ENCODE measurements at regions not wholly inside any gene's neighbourhood (a gene's known extent, or its start where the extent isn't known, plus 50 kb on each side); places are given as distances from the start of the nearest gene placed in this dataset.

GRCh38 chr13:64300239-64300638, 2884.6 kb upstream of the PCDH20 start:
- no peaks in the 10 kb centered on the region for H3K4me1 ChIP-seq
- no peak for DNase-seq (ENCODE audit: low spot score in 2 of 2)
- no peak overlapping the region for H3K27ac ChIP-seq
- no peaks in the 10 kb centered on the region for H3K36me3 ChIP-seq
- no peak overlapping the region for H3K4me3 ChIP-seq
- no peaks in the 10 kb centered on the region for H3K27me3 ChIP-seq
- no peak for TF ChIP-seq POLR2A (IDR thresholded peaks at IDR 0.05)
- TF ChIP-seq CTCF (IDR thresholded peaks at IDR 0.05) = no peak
- TF ChIP-seq EP300 (IDR thresholded peaks at IDR 0.05) = no peak
- no peaks in the 10 kb centered on the region for H3K9me3 ChIP-seq

- H3K9me3 ChIP-seq = no peaks in the 10 kb centered on the region
- no peaks in the 10 kb centered on the region for H3K36me3 ChIP-seq
- H3K4me1 ChIP-seq = no peaks in the 10 kb centered on the region
- H3K27ac ChIP-seq = no peak overlapping the region
- DNase-seq (ENCODE audit: low spot score in 2 of 2) = no peak
- H3K4me3 ChIP-seq = no peak overlapping the region
- no peak for TF ChIP-seq POLR2A (IDR thresholded peaks at IDR 0.05)
- H3K27me3 ChIP-seq = no peaks in the 10 kb centered on the region
Observed at GRCh38 chr13:64293923-64294322, 2878.3 kb upstream of the PCDH20 start.

- Histone ChIP-seq H3K27ac (no peak overlapping the region), H3K9me3 (no peaks in the 10 kb centered on the region), H3K4me1 (no peaks in the 10 kb centered on the region), H3K4me3 (no peak overlapping the region), H3K36me3 (no peaks in the 10 kb centered on the region), H3K27me3 (no peaks in the 10 kb centered on the region)
- TF ChIP-seq EP300 (IDR thresholded peaks at IDR 0.05) = no peak
- TF ChIP-seq POLR2A (IDR thresholded peaks at IDR 0.05) = no peak
- no peak for TF ChIP-seq CTCF (IDR thresholded peaks at IDR 0.05)
- 80 to 92% methylated on average over 3 of the region's 3 CpGs for WGBS, 2 donors
- DNase-seq (ENCODE audit: low spot score in 2 of 2) = no peak
Observed at GRCh38 chr13:64289702-64290101, 2874.1 kb upstream of the PCDH20 start.

GRCh38 chr13:64283926-64284325, 2868.3 kb upstream of the PCDH20 start:
- Histone ChIP-seq H3K4me1 (no peaks in the 10 kb centered on the region), H3K4me3 (no peak overlapping the region), H3K27ac (no peak overlapping the region), H3K9me3 (no peaks in the 10 kb centered on the region), H3K36me3 (no peaks in the 10 kb centered on the region), H3K27me3 (no peaks in the 10 kb centered on the region)
- WGBS, 2 donors = 84 to 89% methylated on average over 2 of the region's 2 CpGs
- no peak for DNase-seq (ENCODE audit: low spot score in 2 of 2)
- no peak for TF ChIP-seq CTCF (IDR thresholded peaks at IDR 0.05)

GRCh38 chr13:64278493-64278892, 2862.8 kb upstream of the PCDH20 start:
- no peaks in the 10 kb centered on the region for H3K36me3 ChIP-seq
- 76 to 77% methylated on average over 5 of the region's 5 CpGs for WGBS, 2 donors
- TF ChIP-seq POLR2A (IDR thresholded peaks at IDR 0.05) (no peak), EP300 (IDR thresholded peaks at IDR 0.05) (no peak), CTCF (IDR thresholded peaks at IDR 0.05) (no peak)
- no peaks in the 10 kb centered on the region for H3K27me3 ChIP-seq
- no peak overlapping the region for H3K4me3 ChIP-seq
- H3K27ac ChIP-seq = no peak overlapping the region
- H3K4me1 ChIP-seq = no peaks in the 10 kb centered on the region
- H3K9me3 ChIP-seq = no peaks in the 10 kb centered on the region
- DNase-seq (ENCODE audit: low spot score in 2 of 2) = no peak

- no peak overlapping the region for H3K27ac ChIP-seq
- no peak for DNase-seq (ENCODE audit: low spot score in 2 of 2)
- no peaks in the 10 kb centered on the region for H3K27me3 ChIP-seq
Observed at GRCh38 chr13:64277097-64277496, 2861.4 kb upstream of the PCDH20 start.

More at GRCh38 chr13:64277097-64277496, 2861.4 kb upstream of the PCDH20 start:
- H3K9me3 ChIP-seq = no peaks in the 10 kb centered on the region
- TF ChIP-seq EP300 (IDR thresholded peaks at IDR 0.05) (no peak), POLR2A (IDR thresholded peaks at IDR 0.05) (no peak), CTCF (IDR thresholded peaks at IDR 0.05) (no peak)
- WGBS, 2 donors = 90 to 92% methylated on average over 2 of the region's 2 CpGs
- no peaks in the 10 kb centered on the region for H3K4me1 ChIP-seq
- H3K36me3 ChIP-seq = no peaks in the 10 kb centered on the region
- no peak overlapping the region for H3K4me3 ChIP-seq
